GM19395 (cell line): ENCODE measurements at regions not wholly inside any gene's neighbourhood (a gene's known extent, or its start where the extent isn't known, plus 50 kb on each side); places are given as distances from the start of the nearest gene placed in this dataset.
A peak's percentile ranks its signal among the peaks of the same experiment; 100 is the strongest.

Source experiments
- ATAC-seq: cut with Tn5 transposase; IDR thresholded peaks from one replicate; pipeline ENCODE4 v1.9.1; 2021; ENCODE audit warnings: mild to moderate bottlenecking, moderate library complexity; ENCODE audit not compliant: unreplicated experiment

DNA sequence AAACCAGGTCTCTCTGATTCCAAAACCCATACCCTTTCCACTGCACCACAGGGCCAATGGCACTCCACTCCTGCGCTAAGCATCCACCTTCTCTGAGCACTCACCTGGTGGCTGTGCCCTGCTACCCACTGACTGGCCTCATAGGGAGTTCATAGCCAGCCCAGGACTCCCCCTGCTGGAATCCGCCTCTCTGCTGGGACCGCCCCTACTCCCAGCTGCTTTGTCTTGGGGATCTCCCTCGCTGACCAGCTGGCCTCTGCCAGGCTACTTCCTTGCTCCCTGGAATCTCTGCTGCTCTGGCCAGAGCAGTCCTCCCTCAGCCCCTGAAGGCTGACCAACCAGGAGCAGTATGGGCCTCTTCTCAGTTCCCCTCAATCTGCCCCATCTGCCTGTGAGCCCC is 129.7 kb downstream of the FAXC start:
- ATAC-seq, result peak; percentile 80

DNA sequence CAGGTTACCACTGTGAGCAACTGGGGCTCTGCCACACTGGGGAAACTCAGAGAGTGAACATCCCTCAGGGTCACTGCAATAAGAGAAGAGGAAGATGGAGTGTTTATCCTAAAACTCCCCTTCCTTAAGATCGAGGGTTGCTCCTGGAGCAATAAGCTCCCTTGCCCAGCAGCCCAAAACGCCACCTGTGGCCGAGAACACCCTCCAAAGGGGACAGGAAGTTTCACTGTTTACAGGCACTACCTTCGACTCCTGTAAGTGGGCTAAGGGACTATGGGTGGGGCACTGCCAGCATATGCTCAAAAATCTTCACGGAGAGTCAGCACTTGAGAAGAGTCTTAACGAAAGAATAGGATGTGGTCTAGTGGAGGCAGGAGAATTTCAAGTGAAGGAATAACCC is 132.5 kb downstream of the FAXC start:
- no peak for ATAC-seq

DNA sequence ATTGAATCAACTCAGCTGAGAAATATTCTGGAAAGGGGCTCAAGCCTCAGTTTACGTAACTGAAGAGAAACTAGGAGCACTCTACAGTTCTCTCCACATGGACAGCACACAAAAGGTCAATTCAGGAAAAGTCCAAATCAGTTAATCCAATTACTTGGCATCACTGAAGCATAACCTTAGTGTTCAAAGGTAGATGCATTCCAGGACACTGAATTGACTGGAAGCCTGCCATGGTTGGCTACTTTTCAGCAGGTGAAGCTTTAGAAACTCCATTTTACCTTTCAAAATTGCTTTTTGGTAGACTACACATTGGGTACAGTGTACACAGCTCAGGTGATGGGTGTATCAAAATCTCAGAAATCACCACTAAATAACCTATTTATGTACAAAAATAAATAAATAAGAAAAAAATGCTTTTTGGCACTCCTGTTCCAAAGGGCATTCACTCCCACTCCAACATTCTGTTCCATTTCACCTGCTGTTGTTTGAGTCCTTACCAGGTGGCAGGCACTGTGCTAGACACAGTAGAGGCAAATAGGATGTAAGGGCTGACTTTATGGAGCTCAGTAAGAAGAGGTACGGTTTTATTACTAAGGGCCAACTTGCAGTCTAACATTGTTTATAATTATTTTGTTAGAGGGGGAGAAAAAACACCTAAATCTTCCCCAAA is 153.4 kb downstream of the FAXC start:
- ATAC-seq, result no peak

DNA sequence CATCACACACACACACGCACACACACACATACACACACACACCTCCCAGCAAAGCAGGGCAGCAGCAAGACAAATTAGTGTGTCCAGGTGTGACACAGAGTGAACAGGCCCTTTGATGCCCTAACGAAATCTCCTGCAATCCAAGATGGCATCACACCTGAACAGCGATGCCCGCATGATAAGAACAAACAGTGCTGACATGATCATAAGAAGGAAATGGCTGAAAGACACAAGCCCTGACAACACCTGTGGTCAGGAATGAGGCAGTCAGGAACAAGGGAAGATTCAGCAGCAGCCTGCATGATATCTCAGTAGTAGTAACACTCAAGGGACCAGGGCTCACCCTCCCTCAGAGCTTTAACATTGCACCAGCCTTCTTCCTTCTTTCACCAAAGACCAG is 156.9 kb downstream of the FAXC start:
- no peak for ATAC-seq

DNA sequence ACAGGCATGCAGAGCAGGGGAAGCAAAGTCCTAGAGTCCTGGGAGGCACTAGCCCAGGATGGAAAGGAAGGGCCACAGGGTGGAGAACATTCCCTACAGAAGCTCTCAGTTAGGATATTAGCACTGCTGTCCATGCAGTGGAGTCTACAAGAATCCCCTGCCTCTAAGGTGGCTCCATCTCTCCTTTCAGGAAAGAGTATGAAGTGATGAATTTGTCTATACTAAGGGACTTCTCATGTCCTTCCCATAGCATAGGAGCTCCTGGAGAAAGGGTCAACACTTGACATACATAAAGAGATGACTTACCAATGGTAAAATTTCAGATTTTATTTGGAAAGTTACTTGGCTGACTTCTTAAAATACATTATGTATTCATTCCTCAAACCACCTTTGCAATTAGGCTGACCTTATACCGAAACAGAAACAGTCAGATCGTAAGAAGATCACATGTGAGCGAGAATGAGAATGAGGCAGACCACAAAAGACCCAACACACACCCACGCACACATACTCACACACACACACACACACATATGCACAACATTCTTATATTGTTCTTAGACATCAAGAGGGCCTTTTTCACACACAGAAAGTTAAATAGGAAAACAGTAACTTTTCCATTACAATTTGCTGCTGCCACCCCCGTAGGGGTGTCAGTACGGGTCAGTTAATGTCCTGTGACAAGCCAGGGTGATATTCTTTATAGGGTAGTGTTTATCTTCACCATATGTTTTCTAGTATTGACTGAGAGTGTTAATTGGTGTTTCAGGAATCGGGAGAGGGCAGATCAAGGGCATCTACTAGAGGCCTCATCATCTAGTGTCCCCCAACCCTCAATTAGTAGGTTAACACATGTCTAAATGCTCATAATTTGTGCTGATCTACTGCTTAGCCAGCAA is 159.4 kb downstream of the FAXC start:
- ATAC-seq, result peak; percentile 99

DNA sequence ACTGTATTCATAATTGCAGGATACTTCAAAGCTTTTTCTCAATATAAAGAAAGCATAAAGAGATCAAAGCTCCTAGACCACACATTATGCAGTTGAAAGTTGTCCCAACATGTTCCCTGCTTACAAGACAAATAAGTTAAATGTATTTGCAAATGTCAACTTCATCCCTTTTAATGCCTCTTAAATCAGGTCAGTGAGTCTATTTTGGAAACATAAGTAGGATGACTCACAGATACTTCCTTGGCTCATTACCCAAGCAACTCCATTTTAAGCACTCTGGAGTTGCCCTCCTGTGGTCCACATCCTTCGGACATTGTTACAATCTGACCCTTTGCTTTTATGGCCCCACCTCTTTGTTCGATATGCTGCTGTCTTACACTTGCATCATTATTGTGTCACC is 162.0 kb downstream of the FAXC start:
- ATAC-seq, result no peak

DNA sequence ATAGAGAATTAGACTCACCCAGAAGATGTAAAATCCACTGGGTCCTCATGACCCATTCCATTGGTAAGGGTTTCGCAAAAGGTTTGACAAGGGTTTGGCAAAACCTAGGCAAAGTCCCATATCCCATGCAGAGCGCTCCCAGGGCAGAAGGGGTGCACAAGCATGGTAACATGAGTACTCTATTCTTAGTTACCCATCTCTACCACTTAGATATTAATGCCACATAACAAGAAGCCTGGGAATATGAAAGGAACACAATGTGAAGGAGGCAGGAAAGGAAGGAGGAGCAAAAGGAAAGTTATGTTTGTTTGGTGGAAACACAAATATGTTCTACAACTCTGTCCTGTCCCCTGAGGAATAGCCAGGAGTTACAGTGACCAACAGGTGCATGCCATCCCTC is 163.1 kb downstream of the FAXC start:
- no peak for ATAC-seq

DNA sequence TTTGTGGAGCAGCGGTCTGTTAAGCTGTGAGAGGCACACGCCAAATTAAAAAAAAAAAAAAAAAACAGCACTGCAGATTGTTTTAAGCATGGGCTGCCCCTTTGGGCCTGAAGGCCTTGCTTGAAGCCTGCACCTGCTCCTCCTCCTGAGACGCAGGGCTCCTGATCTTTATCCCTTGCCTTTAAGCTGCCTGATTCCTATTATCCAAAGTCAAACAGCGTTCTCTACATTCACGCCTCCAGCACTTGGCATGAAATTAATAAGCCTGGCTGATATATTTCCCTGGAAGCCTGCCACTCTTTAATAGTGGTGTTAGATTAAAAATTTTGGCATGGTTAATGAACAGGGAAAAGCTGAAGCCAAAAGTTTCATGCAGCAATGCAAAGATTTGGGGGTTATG is 163.9 kb downstream of the FAXC start:
- ATAC-seq, result no peak

DNA sequence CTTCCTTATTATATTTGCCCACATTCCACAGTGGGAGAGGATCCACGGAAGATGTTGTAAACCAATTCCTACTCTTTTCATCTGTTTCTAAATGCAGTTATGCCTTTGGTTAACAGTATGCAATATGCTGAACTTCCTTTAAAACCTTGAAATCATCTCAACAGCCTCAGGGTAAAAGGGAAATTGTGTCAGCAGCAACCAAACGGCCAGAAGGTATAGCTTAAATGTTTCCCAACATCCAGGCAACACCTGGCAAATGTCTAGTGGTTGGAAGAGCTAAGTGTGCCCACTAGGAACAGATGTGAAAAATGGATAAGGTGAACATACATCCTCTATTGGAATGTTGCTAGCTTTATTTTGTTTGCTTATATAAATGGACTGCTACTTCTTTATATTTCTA is 164.8 kb downstream of the FAXC start:
- no peak for ATAC-seq

DNA sequence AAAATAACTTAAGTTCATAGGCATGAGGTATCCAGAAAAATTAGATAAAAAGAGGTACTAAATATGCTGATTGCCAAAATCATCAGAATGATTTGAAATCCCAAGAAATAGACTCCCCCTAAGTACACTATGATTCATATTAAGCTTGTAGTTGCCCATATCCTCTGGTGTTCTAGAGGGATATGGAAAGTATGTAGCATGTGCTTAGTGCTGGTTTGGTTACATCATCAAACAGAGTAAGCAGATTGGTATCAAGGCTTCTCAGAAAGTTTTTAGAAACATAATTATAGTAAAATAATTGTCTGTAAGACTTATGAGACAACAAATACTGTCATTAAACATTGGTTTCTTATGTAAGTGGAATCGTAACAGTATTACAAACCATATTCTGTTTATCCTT is 166.4 kb downstream of the FAXC start:
- no peak for ATAC-seq

DNA sequence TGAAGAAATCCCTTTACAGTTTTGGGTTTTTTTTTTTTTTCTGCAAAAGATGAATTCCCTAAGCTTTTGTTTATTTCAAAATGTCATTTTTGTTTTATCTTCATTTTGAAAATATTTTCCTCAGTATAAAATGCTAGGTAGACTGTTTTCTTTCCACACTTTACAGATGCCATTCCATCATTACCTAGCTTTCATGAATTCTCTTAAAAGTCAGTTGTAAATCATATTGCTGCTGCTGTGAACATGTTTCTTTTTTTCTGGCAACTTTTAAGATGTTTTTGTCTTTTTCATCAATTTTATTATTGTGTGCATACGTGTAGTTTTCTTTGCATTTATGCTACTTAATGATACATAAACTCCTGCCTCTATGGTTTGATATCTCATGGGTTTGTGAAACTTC is 168.3 kb downstream of the FAXC start:
- ATAC-seq, result no peak

DNA sequence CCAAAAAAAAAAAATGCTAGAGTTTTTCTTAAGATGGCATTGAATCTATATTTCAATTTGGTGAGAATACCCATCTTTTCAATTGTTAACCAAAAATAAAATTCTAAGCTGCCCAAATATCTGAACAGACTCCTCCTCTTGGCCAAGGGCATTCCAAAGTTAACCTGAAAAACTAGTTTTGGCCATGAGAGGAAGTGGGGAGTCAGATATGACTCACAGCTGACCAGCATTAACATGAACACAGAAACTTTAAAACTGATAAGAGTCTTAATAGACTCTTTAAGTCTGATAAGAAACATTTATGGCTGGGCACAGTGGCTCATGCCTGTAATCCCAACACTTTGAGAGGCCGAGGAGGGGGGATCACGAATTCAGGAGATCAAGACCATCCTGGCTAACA is 171.3 kb downstream of the FAXC start:
- ATAC-seq, result peak; percentile 65

DNA sequence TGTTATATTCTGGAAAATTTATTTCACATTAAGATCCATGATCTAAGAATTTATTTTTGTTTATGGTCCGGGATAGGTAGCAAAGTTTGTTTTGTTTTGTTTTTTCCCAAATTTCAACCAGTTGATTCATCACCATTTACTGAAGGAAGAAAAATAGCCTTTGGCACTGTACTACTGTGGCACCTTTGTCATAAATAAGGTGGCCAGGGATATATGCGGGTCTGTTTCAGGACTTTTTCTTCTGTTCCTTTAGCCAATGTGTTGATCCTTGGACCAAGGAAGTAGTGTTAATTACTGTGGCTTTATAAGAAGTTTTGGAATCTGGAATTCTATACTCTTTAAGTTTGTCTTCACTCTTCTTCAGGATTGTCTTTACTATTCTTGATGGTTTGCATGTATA is 171.7 kb downstream of the FAXC start:
- ATAC-seq, result no peak

DNA sequence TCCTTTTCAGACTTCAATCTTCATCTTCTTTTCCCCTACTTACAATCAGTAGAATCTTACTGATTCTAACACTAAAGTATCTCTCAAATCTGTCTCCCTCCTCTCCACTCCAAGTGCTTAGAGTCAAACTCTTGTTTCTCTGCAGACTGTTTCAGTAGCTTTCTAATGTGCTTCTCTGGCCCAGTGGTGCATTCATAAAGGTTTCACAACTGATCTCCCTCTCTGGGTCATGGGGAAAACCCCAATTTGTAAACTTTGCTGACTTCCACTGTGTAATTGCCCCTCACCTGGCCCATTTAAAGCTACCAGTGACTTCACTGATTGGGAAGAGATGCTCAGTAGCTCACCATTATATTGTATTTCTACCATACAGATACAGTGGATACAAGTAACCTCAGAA is 183.6 kb downstream of the FAXC start:
- ATAC-seq, result peak; percentile 95

DNA sequence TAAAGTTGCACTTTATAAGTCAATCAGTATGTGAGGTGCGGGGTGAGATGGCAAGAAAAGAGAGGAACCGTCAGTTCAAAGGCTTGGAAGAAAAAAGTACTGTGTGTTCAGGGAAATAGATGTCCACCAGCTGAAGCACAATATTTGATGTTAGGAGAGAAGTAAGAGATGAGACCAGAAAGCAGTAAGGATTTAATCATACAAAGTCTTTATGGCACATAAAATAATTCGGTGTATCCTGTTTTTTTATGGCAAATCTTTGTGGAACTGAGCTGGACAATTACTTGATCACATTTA is 197.2 kb downstream of the FAXC start:
- ATAC-seq, result no peak

DNA sequence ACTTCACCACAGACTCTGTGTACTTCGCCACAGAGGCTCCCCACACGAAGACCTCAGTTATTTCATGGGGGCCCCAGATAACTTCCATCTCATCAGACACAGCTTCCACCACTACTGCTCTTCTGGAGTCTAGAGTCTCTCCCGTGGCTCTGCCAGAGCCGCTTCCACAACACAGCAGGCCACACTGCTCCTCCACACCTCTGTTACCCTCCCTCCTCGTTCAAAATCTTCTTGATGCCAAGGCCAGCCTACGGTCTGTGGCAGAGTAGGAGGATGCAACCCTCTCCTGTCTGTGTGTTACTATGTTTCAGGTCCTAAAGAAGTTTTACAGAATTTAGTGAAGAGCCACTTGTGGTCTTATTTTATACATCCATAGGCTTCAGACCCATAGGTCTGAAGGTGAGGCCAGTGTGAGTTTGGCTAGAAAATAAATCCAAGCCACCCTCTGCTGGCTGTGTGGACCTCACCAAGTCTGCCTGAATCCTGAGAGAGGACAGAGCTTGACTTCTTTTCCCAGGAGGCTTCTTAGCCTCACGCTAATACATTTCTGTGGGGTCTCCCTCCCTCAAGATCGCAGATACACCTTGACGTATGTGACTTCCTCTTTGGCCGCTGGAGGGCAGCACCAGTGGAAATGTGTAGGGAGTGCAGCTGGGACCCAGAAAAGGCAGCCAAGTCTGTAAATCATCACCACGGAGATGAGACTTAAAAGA is 197.7 kb downstream of the FAXC start:
- ATAC-seq, result peak; percentile 96

DNA sequence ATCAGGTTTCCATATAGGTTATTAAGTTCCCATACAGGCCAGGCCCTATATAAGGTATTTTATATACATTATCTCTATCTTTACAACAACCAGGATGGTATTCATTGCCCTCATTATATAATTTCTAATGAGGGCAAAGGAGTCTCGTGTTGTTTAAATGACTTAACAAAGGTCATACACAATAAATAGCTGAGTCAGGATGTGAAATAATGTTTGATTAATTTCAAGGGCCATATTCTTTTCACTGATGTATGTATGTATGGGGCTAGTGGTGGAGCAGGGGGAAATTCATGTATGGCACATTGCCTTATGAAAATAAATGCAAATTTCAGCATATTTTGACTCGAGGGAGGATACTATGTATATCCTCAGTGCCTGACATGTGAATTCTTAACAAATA is 200.7 kb downstream of the FAXC start:
- ATAC-seq, result no peak

DNA sequence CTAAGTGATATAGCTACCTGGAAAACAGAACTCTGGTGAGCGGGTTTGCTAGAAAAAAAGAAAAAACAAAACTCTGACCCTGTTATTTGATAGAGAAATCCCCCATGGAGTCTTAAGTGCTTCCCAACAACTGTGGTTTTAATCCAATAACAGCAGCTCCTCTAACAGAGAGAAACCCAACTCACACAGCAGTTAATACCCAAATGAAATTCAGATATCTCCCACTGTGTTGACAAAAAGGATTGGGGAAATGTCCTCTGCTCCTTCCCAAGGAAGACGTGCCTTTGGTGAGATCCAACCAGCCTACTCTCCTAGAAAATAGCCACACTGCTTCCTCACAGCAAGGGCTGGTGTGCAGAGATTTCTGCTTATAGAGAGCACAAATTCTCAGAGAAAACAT is 200.4 kb upstream of the FBXL4 start:
- no peak for ATAC-seq

DNA sequence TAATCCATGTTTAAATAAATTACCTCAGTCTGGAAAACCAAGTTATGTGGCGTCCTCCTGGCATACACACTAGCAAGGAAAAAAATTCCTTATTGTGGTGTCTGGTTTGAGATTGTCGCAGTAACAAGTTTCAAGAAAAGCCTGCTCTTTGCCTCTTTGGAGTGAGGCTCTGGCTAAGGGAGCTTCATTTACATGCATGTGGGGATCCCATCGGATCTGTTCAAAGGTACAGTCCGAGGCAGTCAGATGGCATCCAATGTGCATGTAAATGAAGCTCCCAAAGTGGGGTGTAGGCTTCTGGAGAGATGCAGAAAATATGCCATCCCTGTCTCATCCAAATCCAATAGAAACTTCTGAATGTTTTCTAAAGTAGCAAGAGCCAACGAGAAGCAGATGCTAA is 199.5 kb upstream of the FBXL4 start:
- no peak for ATAC-seq

DNA sequence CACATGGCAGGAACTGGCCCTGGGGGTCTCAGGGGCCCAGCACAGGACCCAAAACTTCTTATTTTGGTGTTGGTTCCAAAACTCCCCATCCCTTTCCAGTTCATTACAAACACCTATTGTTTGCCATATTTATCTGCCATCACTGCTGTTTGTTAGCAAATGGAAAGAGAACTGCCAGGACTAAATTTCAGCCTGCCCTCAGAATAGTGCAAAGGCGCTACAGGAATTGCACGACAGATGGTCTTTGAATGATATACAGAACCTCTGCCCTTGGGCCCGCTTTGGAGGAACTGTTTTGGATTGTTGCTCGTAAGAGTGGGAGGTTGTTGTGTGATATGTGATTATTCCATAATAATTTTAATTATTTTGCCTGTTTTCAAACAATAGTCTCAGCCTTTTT is 199.0 kb upstream of the FBXL4 start:
- no peak for ATAC-seq

DNA sequence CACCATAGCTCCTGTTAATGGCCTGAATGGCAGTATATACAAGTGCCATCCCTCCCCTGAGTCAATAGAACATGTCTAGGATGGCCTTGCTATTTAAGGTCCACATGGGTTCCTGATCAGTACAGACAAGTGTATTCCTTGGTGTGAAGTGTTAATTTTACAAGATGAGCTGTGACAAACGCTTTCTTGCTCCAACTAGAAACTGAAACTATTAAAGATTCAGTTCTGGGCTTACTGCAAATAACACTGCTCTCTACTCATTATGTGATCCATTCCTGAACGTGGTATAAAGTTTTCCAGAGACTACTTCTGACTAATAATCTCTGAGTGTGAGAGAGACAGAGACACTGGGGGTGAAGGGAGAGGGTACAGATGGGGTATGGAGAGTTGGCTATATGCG is 198.0 kb upstream of the FBXL4 start:
- no peak for ATAC-seq
